HG03457 (cell line): ENCODE measurements at regions not wholly inside any gene's neighbourhood (a gene's known extent, or its start where the extent isn't known, plus 50 kb on each side); places are given as distances from the start of the nearest gene placed in this dataset.
"Not testable (repeated sequence)": the region's sequence is repeated elsewhere in the genome, so short reads cannot be mapped to it uniquely, and the experiment has no call there.

Experiments
- ATAC-seq: cut with Tn5 transposase; IDR thresholded peaks from one replicate; pipeline ENCODE4 v1.9.1; 2021; ENCODE audit warnings: moderate number of reproducible peaks; ENCODE audit not compliant: unreplicated experiment

GRCh38 chr5:25033658-25034057 is 388.9 kb upstream of the CDH10 start:
- ATAC-seq, result no peak

GRCh38 chr5:25029004-25029403 is 384.2 kb upstream of the CDH10 start:
- ATAC-seq, result no peak

GRCh38 chr5:25027526-25027925 is 382.7 kb upstream of the CDH10 start:
- ATAC-seq, result no peak

- ATAC-seq, result no peak
Observed at GRCh38 chr5:25027061-25027460, 382.3 kb upstream of the CDH10 start.

GRCh38 chr5:25025831-25026230 is 381.1 kb upstream of the CDH10 start:
- no peak for ATAC-seq

- no peak for ATAC-seq
Observed at GRCh38 chr5:25020454-25020853, 375.7 kb upstream of the CDH10 start.

- ATAC-seq, result no peak
Observed at GRCh38 chr5:25009063-25009462, 364.3 kb upstream of the CDH10 start.

- no peak for ATAC-seq
Observed at GRCh38 chr5:25006734-25007133, 362.0 kb upstream of the CDH10 start.

GRCh38 chr5:25006237-25006636 is 361.5 kb upstream of the CDH10 start:
- no peak for ATAC-seq

- no peak for ATAC-seq
Observed at GRCh38 chr5:25005431-25005830, 360.7 kb upstream of the CDH10 start.

GRCh38 chr5:25002371-25002770 is 357.6 kb upstream of the CDH10 start:
- no peak for ATAC-seq

GRCh38 chr5:24999732-25000131 is 355.0 kb upstream of the CDH10 start:
- ATAC-seq, result no peak

- ATAC-seq, result no peak
Observed at GRCh38 chr5:24998641-24999040, 353.9 kb upstream of the CDH10 start.

GRCh38 chr5:24986326-24986725 is 341.5 kb upstream of the CDH10 start:
- no peak for ATAC-seq

- not testable (repeated sequence) for ATAC-seq
Observed at GRCh38 chr5:24978552-24978951, 333.8 kb upstream of the CDH10 start.

- no peak for ATAC-seq
Observed at GRCh38 chr5:24963611-24964010, 318.8 kb upstream of the CDH10 start.

GRCh38 chr5:24923400-24923799 is 278.6 kb upstream of the CDH10 start:
- no peak for ATAC-seq

GRCh38 chr5:24918676-24919075 is 273.9 kb upstream of the CDH10 start:
- ATAC-seq, result no peak

- no peak for ATAC-seq
Observed at GRCh38 chr5:24916863-24917262, 272.1 kb upstream of the CDH10 start.

GRCh38 chr5:24909210-24909609 is 264.4 kb upstream of the CDH10 start:
- no peak for ATAC-seq

GRCh38 chr5:24906689-24907088 is 261.9 kb upstream of the CDH10 start:
- no peak for ATAC-seq

GRCh38 chr5:24904981-24905517 is 260.3 kb upstream of the CDH10 start:
- ATAC-seq, result no peak

GRCh38 chr5:24899180-24899579 is 254.4 kb upstream of the CDH10 start:
- ATAC-seq, result no peak

GRCh38 chr5:24864244-24864643 is 219.5 kb upstream of the CDH10 start:
- no peak for ATAC-seq
